ENCODE measurements at regions not wholly inside any gene's neighbourhood (a gene's known extent, or its start where the extent isn't known, plus 50 kb on each side); places are given as distances from the start of the nearest gene placed in this dataset.

GRCh38 chr2:191601060-191601459 is 76.9 kb upstream of the NABP1 start:
- intact Hi-C loops (cut with micrococcal nuclease): no loop called here
- Histone ChIP-seq H3K4me3 (ENCODE audit: low read length) (no peak overlapping the region), H3K9ac (ENCODE audit: low read length) (no peak overlapping the region), H3K27me3 (ENCODE audit: low read length) (no peaks in the 10 kb centered on the region), H3F3A (ENCODE audit: low read length, unreplicated experiment) (no peaks in the 10 kb centered on the region), H2AFZ (ENCODE audit: low read length) (no peak overlapping the region), H3K9me2 (replicated peaks; ENCODE audit: low read length) (no peaks in the 10 kb centered on the region), H3K79me2 (ENCODE audit: low read length) (no peaks in the 10 kb centered on the region), H3K4me2 (ENCODE audit: low read length) (no peak overlapping the region), H4K20me1 (ENCODE audit: low read length) (no peaks in the 10 kb centered on the region), H3K36me3 (ENCODE audit: low read depth, low read length) (no peaks in the 10 kb centered on the region), H3K9me3 (ENCODE audit: low read length) (no peaks in the 10 kb centered on the region), H3K27ac (ENCODE audit: low read length) (no peak overlapping the region), H3K4me1 (ENCODE audit: insufficient read depth, low read length) (no peaks in the 10 kb centered on the region; the same call in 1 of the 2 replicates)
- CTCF ChIA-PET: no interaction called here
- DNase-seq (no peak), ATAC-seq (no peak)
- POLR2A ChIA-PET (ENCODE audit: unreplicated experiment): no interaction called here
- TF ChIP-seq EZH2phosphoT487 (IDR thresholded peaks at IDR 0.05; ENCODE audit: borderline replicate concordance, low read length): no peak
- TF ChIP-seq EZH2 (IDR thresholded peaks at IDR 0.05; ENCODE audit: low read length, unreplicated experiment): no peak
- TF ChIP-seq CTCF (conservative IDR thresholded peaks at IDR 0.05; ENCODE audit: low read depth, low read length): no peak
- BruUV-seq (replicated peaks): no TSS peak

- intact Hi-C loops (cut with micrococcal nuclease): no loop called here
- no peaks in the 10 kb centered on the region for H3F3A ChIP-seq (ENCODE audit: low read length, unreplicated experiment)
- no peak for TF ChIP-seq EZH2 (IDR thresholded peaks at IDR 0.05; ENCODE audit: low read length, unreplicated experiment)
- TF ChIP-seq CTCF (conservative IDR thresholded peaks at IDR 0.05; ENCODE audit: low read depth, low read length): no peak
- no peak for TF ChIP-seq EZH2phosphoT487 (IDR thresholded peaks at IDR 0.05; ENCODE audit: borderline replicate concordance, low read length)
- no peaks in the 10 kb centered on the region for H3K9me3 ChIP-seq (ENCODE audit: low read length)
- BruUV-seq (replicated peaks): no TSS peak
- H3K4me3 ChIP-seq (ENCODE audit: low read length): no peak overlapping the region
- H3K79me2 ChIP-seq (ENCODE audit: low read length): no peaks in the 10 kb centered on the region
- ChIA-PET CTCF (no interaction called here), POLR2A (ENCODE audit: unreplicated experiment) (no interaction called here)
- no peaks in the 10 kb centered on the region for H3K36me3 ChIP-seq (ENCODE audit: low read depth, low read length)
- H4K20me1 ChIP-seq (ENCODE audit: low read length): no peaks in the 10 kb centered on the region
- H2AFZ ChIP-seq (ENCODE audit: low read length): no peak overlapping the region
- no peak for ATAC-seq
- no peak overlapping the region for H3K9ac ChIP-seq (ENCODE audit: low read length)
- no peak for DNase-seq
- no peaks in the 10 kb centered on the region for H3K9me2 ChIP-seq (replicated peaks; ENCODE audit: low read length)
- H3K4me2 ChIP-seq (ENCODE audit: low read length): no peak overlapping the region
- no peaks in the 10 kb centered on the region for H3K27me3 ChIP-seq (ENCODE audit: low read length)
- H3K4me1 ChIP-seq (ENCODE audit: insufficient read depth, low read length): no peaks in the 10 kb centered on the region
- no peak overlapping the region for H3K27ac ChIP-seq (ENCODE audit: low read length)
Observed at GRCh38 chr2:191604154-191604553, 73.8 kb upstream of the NABP1 start.

GRCh38 chr2:191607096-191607495 is 70.8 kb upstream of the NABP1 start:
- DNase-seq: no peak
- Histone ChIP-seq H4K20me1 (ENCODE audit: low read length) (no peaks in the 10 kb centered on the region), H3K27ac (ENCODE audit: low read length) (no peak overlapping the region)

More at GRCh38 chr2:191607096-191607495, 70.8 kb upstream of the NABP1 start:
- ChIA-PET CTCF (no interaction called here), POLR2A (ENCODE audit: unreplicated experiment) (no interaction called here)
- no peak for TF ChIP-seq CTCF (conservative IDR thresholded peaks at IDR 0.05; ENCODE audit: low read depth, low read length)
- TF ChIP-seq EZH2phosphoT487 (IDR thresholded peaks at IDR 0.05; ENCODE audit: borderline replicate concordance, low read length): no peak
- TF ChIP-seq EZH2 (IDR thresholded peaks at IDR 0.05; ENCODE audit: low read length, unreplicated experiment): no peak
- Histone ChIP-seq H2AFZ (ENCODE audit: low read length) (no peak overlapping the region), H3K79me2 (ENCODE audit: low read length) (no peaks in the 10 kb centered on the region), H3K27me3 (ENCODE audit: low read length) (no peaks in the 10 kb centered on the region), H3K9me2 (replicated peaks; ENCODE audit: low read length) (no peaks in the 10 kb centered on the region), H3K4me3 (ENCODE audit: low read length) (no peak overlapping the region), H3K4me1 (ENCODE audit: insufficient read depth, low read length) (peaks cover 5% of the 10 kb centered on the region), H3K36me3 (ENCODE audit: low read depth, low read length) (no peaks in the 10 kb centered on the region), H3K4me2 (ENCODE audit: low read length) (no peak overlapping the region), H3K9me3 (ENCODE audit: low read length) (no peaks in the 10 kb centered on the region), H3F3A (ENCODE audit: low read length, unreplicated experiment) (no peaks in the 10 kb centered on the region), H3K9ac (ENCODE audit: low read length) (no peak overlapping the region)
- ATAC-seq: no peak
- BruUV-seq (replicated peaks): no TSS peak
- intact Hi-C loops (cut with micrococcal nuclease): no loop called here
